ENCODE measurements at regions not wholly inside any gene's neighbourhood (a gene's known extent, or its start where the extent isn't known, plus 50 kb on each side); places are given as distances from the start of the nearest gene placed in this dataset.
A peak's percentile ranks its signal among the peaks of the same experiment; 100 is the strongest.
"Not testable (repeated sequence)": the region's sequence is repeated elsewhere in the genome, so short reads cannot be mapped to it uniquely, and the experiment has no call there.

- DNase-seq (ENCODE audit: low read depth in 2 of 2, low spot score in 1 of 2), result no peak
These were observed 70.0 kb upstream of the CD2AP start for GRCh38 chr6:47407300-47408281.

GRCh38 chr6:47413752-47414422 is 63.7 kb upstream of the CD2AP start:
- peak in 1 of 2 donors; percentile 2 for DNase-seq (ENCODE audit: low read depth in 2 of 2, low spot score in 1 of 2)

- DNase-seq (ENCODE audit: low read depth in 2 of 2, low spot score in 1 of 2), result no peak
These were observed 63.0 kb upstream of the CD2AP start for GRCh38 chr6:47414423-47415167.

GRCh38 chr6:47416396-47417345 is 60.9 kb upstream of the CD2AP start:
- DNase-seq (ENCODE audit: low read depth in 2 of 2, low spot score in 1 of 2), result no peak

- DNase-seq (ENCODE audit: low read depth in 2 of 2, low spot score in 1 of 2), result no peak
These were observed 58.0 kb upstream of the CD2AP start for GRCh38 chr6:47419621-47420020.

- no peak for DNase-seq (ENCODE audit: low read depth in 2 of 2, low spot score in 1 of 2)
These were observed 56.9 kb upstream of the CD2AP start for GRCh38 chr6:47420394-47421371.

GRCh38 chr6:47423079-47423478 is 54.5 kb upstream of the CD2AP start:
- no peak for DNase-seq (ENCODE audit: low read depth in 2 of 2, low spot score in 1 of 2)

- no peak for DNase-seq (ENCODE audit: low read depth in 2 of 2, low spot score in 1 of 2)
These were observed 53.2 kb upstream of the CD2AP start for GRCh38 chr6:47424436-47424836.

- DNase-seq (ENCODE audit: low read depth in 2 of 2, low spot score in 1 of 2), result not testable (repeated sequence)
These were observed 51.9 kb upstream of the CD2AP start for GRCh38 chr6:47425724-47426123.

GRCh38 chr6:47426524-47427302 is 50.9 kb upstream of the CD2AP start:
- no peak for DNase-seq (ENCODE audit: low read depth in 2 of 2, low spot score in 1 of 2)

GRCh38 chr6:47427680-47428079 is 49.9 kb upstream of the CD2AP start:
- no peak for DNase-seq (ENCODE audit: low read depth in 2 of 2, low spot score in 1 of 2)
